Endodermal cell (in vitro differentiated cells): ENCODE measurements at regions not wholly inside any gene's neighbourhood (a gene's known extent, or its start where the extent isn't known, plus 50 kb on each side); places are given as distances from the start of the nearest gene placed in this dataset.

Experiments used
- DNase-seq: peaks from one replicate; pipeline ENCODE4 v3.0.0-alpha.2; 2017
- H3K27ac ChIP-seq: 2 replicates; pipeline ENCODE4 v1.5.1; 2013; ENCODE audit warnings: mild to moderate bottlenecking, low read depth, low read length, moderate library complexity
- H3K27me3 ChIP-seq: 2 replicates; pipeline ENCODE4 v1.6.1; 2013; ENCODE audit warnings: mild to moderate bottlenecking, low read length, moderate library complexity; ENCODE audit not compliant: insufficient read depth, control insufficient read depth, poor library complexity, severe bottlenecking
- H3K36me3 ChIP-seq: 2 replicates; pipeline ENCODE4 v1.7.0; 2013; ENCODE audit warnings: mild to moderate bottlenecking, low read length, moderate library complexity; ENCODE audit not compliant: control insufficient read depth, insufficient read depth
- H3K4me1 ChIP-seq: one replicate; pipeline ENCODE4 v1.7.0; 2013; ENCODE audit warnings: low read length; ENCODE audit not compliant: control insufficient read depth, insufficient read depth
- H3K4me3 ChIP-seq: 2 replicates; pipeline ENCODE4 v1.5.1; 2013; ENCODE audit warnings: mild to moderate bottlenecking, low read length, moderate library complexity
- H3K9ac ChIP-seq: 2 replicates; pipeline ENCODE4 v1.6.1; 2013; ENCODE audit warnings: mild to moderate bottlenecking, low read length, moderate library complexity; ENCODE audit not compliant: poor library complexity, severe bottlenecking; ENCODE audit errors: extremely low read depth
- H3K9me3 ChIP-seq: 2 replicates; pipeline ENCODE4 v1.6.1; 2013; ENCODE audit warnings: mild to moderate bottlenecking, low read length, moderate library complexity; ENCODE audit not compliant: control insufficient read depth
- H3K27ac Mint-ChIP-seq: 2 replicates; pipeline ENCODE4 v1.8.0; 2020; ENCODE audit warnings: mixed read lengths
- H3K27me3 Mint-ChIP-seq: 2 replicates; pipeline ENCODE4 v1.8.0; 2021; ENCODE audit warnings: mild to moderate bottlenecking, mixed read lengths; ENCODE audit not compliant: insufficient read depth
- H3K36me3 Mint-ChIP-seq: 2 replicates; pipeline ENCODE4 v1.8.0; 2020; ENCODE audit warnings: low read depth, mixed read lengths
- H3K4me1 Mint-ChIP-seq: 2 replicates; pipeline ENCODE4 v1.8.0; 2020; ENCODE audit warnings: mixed read lengths
- H3K4me3 Mint-ChIP-seq: 2 replicates; pipeline ENCODE4 v1.8.0; 2020; ENCODE audit warnings: mild to moderate bottlenecking, moderate library complexity, mixed read lengths
- H3K9me3 Mint-ChIP-seq: 2 replicates; pipeline ENCODE4 v1.8.0; 2020; ENCODE audit warnings: mild to moderate bottlenecking, mixed read lengths
- WGBS, 2 experiments: methylation state at CpG; one replicate each; pipeline versions ENCODE4 v1.1.5 to v1.1.7; 2013; ENCODE audit warnings: missing lambda C conversion rate in 2 of 2, mixed read lengths in 1 of 2; ENCODE audit not compliant: insufficient coverage in 1 of 2, insufficient read length in 1 of 2; 5-methylcytosine and 5-hydroxymethylcytosine counted together
- TF ChIP-seq, protein P1 (sequence below): fragments of 200-600 bp; sonication (generic); conservative IDR thresholded peaks from 2 replicates; pipeline ENCODE4 v1.5.0; 2021; ENCODE audit warnings: antibody characterized with exemption, mild to moderate bottlenecking

- no peaks in the 10 kb centered on the region for H3K27me3 Mint-ChIP-seq
- TF ChIP-seq, protein P1, sequence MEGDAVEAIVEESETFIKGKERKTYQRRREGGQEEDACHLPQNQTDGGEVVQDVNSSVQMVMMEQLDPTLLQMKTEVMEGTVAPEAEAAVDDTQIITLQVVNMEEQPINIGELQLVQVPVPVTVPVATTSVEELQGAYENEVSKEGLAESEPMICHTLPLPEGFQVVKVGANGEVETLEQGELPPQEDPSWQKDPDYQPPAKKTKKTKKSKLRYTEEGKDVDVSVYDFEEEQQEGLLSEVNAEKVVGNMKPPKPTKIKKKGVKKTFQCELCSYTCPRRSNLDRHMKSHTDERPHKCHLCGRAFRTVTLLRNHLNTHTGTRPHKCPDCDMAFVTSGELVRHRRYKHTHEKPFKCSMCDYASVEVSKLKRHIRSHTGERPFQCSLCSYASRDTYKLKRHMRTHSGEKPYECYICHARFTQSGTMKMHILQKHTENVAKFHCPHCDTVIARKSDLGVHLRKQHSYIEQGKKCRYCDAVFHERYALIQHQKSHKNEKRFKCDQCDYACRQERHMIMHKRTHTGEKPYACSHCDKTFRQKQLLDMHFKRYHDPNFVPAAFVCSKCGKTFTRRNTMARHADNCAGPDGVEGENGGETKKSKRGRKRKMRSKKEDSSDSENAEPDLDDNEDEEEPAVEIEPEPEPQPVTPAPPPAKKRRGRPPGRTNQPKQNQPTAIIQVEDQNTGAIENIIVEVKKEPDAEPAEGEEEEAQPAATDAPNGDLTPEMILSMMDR = no peak
- no peak for DNase-seq
- H3K27ac Mint-ChIP-seq = no peak overlapping the region
- H3K9me3 Mint-ChIP-seq = no peaks in the 10 kb centered on the region
- Histone ChIP-seq H3K27me3 (no peaks in the 10 kb centered on the region), H3K9ac (no peak overlapping the region), H3K36me3 (no peaks in the 10 kb centered on the region), H3K9me3 (no peaks in the 10 kb centered on the region), H3K27ac (no peak overlapping the region), H3K4me1 (no peaks in the 10 kb centered on the region), H3K4me3 (no peak overlapping the region)
- WGBS, 2 experiments = 86 to 100% methylated on average over 2 to 4 of the region's 4 CpGs
- H3K36me3 Mint-ChIP-seq = no peaks in the 10 kb centered on the region
- no peak overlapping the region for H3K4me3 Mint-ChIP-seq
- H3K4me1 Mint-ChIP-seq = peaks cover 4% of the 10 kb centered on the region
These were observed 1126.6 kb downstream of the FAT4 start for GRCh38 chr4:126441173-126442035.

- Mint-ChIP-seq H3K9me3 (no peaks in the 10 kb centered on the region), H3K27me3 (no peaks in the 10 kb centered on the region), H3K4me3 (no peak overlapping the region), H3K36me3 (no peaks in the 10 kb centered on the region), H3K4me1 (peaks cover 4% of the 10 kb centered on the region), H3K27ac (no peak overlapping the region)
- H3K9ac ChIP-seq = no peak overlapping the region
- DNase-seq = no peak
- WGBS, 2 experiments = 100% methylated on average over 1 of the region's 1 CpG; no CpG with 5 or more reads in 1 of the 2 experiments
- H3K4me1 ChIP-seq = no peaks in the 10 kb centered on the region
- no peak overlapping the region for H3K4me3 ChIP-seq
- H3K27ac ChIP-seq = no peak overlapping the region
- no peaks in the 10 kb centered on the region for H3K36me3 ChIP-seq
- H3K9me3 ChIP-seq = no peaks in the 10 kb centered on the region
- no peaks in the 10 kb centered on the region for H3K27me3 ChIP-seq
- TF ChIP-seq, protein P1 = no peak
These were observed 1130.8 kb downstream of the FAT4 start for GRCh38 chr4:126445596-126445995.

GRCh38 chr4:126446917-126447316 lies 1132.2 kb downstream of the FAT4 start:
- H3K9me3 ChIP-seq = no peaks in the 10 kb centered on the region
- no peak overlapping the region for H3K9ac ChIP-seq
- H3K27ac ChIP-seq = no peak overlapping the region
- no peaks in the 10 kb centered on the region for H3K27me3 ChIP-seq
- WGBS, 2 experiments = 85 to 100% methylated on average over 1 to 2 of the region's 2 CpGs
- no peaks in the 10 kb centered on the region for H3K36me3 ChIP-seq
- TF ChIP-seq, protein P1 = no peak
- no peak overlapping the region for H3K4me3 Mint-ChIP-seq
- H3K27me3 Mint-ChIP-seq = no peaks in the 10 kb centered on the region
- H3K27ac Mint-ChIP-seq = no peak overlapping the region
- no peaks in the 10 kb centered on the region for H3K4me1 Mint-ChIP-seq
- no peak overlapping the region for H3K4me3 ChIP-seq
- H3K4me1 ChIP-seq = no peaks in the 10 kb centered on the region
- H3K36me3 Mint-ChIP-seq = no peaks in the 10 kb centered on the region
- no peaks in the 10 kb centered on the region for H3K9me3 Mint-ChIP-seq
- no peak for DNase-seq
